ENCODE measurements at regions not wholly inside any gene's neighbourhood (a gene's known extent, or its start where the extent isn't known, plus 50 kb on each side); places are given as distances from the start of the nearest gene placed in this dataset.

GRCh38 chrX:43019021-43019420 is 241.1 kb upstream of the PPP1R2C start:
- no peak for FAIRE-seq

GRCh38 chrX:43025806-43026315 is 247.9 kb upstream of the PPP1R2C start:
- no peak for FAIRE-seq

GRCh38 chrX:43064096-43064495 is 286.1 kb upstream of the PPP1R2C start:
- no peak for FAIRE-seq

GRCh38 chrX:43065978-43066377 is 288.0 kb upstream of the PPP1R2C start:
- no peak for FAIRE-seq

- FAIRE-seq = no peak
Observed at GRCh38 chrX:43068639-43069038, 290.7 kb upstream of the PPP1R2C start.

- no peak for FAIRE-seq
Observed at GRCh38 chrX:43083016-43083415, 305.1 kb upstream of the PPP1R2C start.

GRCh38 chrX:43087830-43088229 is 309.9 kb upstream of the PPP1R2C start:
- no peak for FAIRE-seq

- FAIRE-seq = no peak
Observed at GRCh38 chrX:43096830-43097229, 318.9 kb upstream of the PPP1R2C start.

GRCh38 chrX:43106009-43106408 is 328.0 kb upstream of the PPP1R2C start:
- no peak for FAIRE-seq

GRCh38 chrX:43108828-43109227 is 330.9 kb upstream of the PPP1R2C start:
- FAIRE-seq = no peak

GRCh38 chrX:43121637-43122036 is 343.7 kb upstream of the PPP1R2C start:
- no peak for FAIRE-seq

- no peak for FAIRE-seq
Observed at GRCh38 chrX:43139645-43140044, 361.7 kb upstream of the PPP1R2C start.

- no peak for FAIRE-seq
Observed at GRCh38 chrX:43140582-43140981, 362.6 kb upstream of the PPP1R2C start.

GRCh38 chrX:43141885-43142284 is 363.9 kb upstream of the PPP1R2C start:
- no peak for FAIRE-seq

GRCh38 chrX:43148305-43148704 is 370.3 kb upstream of the PPP1R2C start:
- FAIRE-seq = no peak

GRCh38 chrX:43165343-43165920 is 387.5 kb upstream of the PPP1R2C start:
- FAIRE-seq = no peak

GRCh38 chrX:43166874-43167273 is 388.9 kb upstream of the PPP1R2C start:
- FAIRE-seq = no peak

- no peak for FAIRE-seq
Observed at GRCh38 chrX:43175434-43175833, 397.5 kb upstream of the PPP1R2C start.

- FAIRE-seq = no peak
Observed at GRCh38 chrX:43176686-43177085, 398.7 kb upstream of the PPP1R2C start.

- no peak for FAIRE-seq
Observed at GRCh38 chrX:43188296-43188695, 410.3 kb upstream of the PPP1R2C start.

- FAIRE-seq = no peak
Observed at GRCh38 chrX:43211570-43211969, 433.6 kb upstream of the PPP1R2C start.

- FAIRE-seq = no peak
Observed at GRCh38 chrX:43218198-43218597, 437.9 kb upstream of the MAOA start.

- FAIRE-seq = no peak
Observed at GRCh38 chrX:43224496-43224895, 431.6 kb upstream of the MAOA start.

GRCh38 chrX:43225626-43226328 is 430.3 kb upstream of the MAOA start:
- FAIRE-seq = no peak

- no peak for FAIRE-seq
Observed at GRCh38 chrX:43238461-43238945, 417.6 kb upstream of the MAOA start.
